ENCODE measurements at regions not wholly inside any gene's neighbourhood (a gene's known extent, or its start where the extent isn't known, plus 50 kb on each side); places are given as distances from the start of the nearest gene placed in this dataset.

DNA sequence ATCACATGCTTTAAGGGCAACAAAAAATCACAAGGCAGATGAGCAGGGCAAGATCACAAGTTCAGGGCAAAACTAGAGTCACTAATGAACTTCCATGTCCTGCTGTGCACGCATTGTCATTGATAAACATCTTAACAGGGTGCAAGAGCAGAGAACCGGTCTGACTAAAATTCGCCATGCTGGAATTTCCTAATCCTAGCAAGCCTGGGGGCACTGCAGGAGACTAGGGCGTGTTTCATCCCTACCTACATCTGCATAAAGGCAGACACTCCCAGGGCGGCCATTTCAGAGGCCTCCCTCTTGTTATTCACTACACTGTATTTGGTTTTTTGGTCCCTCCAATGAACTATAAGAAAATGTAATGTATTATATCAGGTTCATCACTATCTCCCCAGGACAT lies 203.6 kb downstream of the ARHGEF9 start:
- TF ChIP-seq EZH2 (IDR thresholded peaks at IDR 0.05; ENCODE audit: low read length) (no peak), CTCF (optimal IDR thresholded peaks at IDR 0.05 in 1 of 3, IDR thresholded peaks at IDR 0.05 in 1 of 3, conservative IDR thresholded peaks at IDR 0.05 in 1 of 3; ENCODE audit: extremely low read depth in 1 of 3, insufficient read depth in 2 of 3, low read length in 3 of 3) (no peak)
